ENCODE measurements at regions not wholly inside any gene's neighbourhood (a gene's known extent, or its start where the extent isn't known, plus 50 kb on each side); places are given as distances from the start of the nearest gene placed in this dataset.

- Histone ChIP-seq H3K4me3 (no peak overlapping the region), H3F3A (replicated peaks; ENCODE audit: low read depth) (no peaks in the 10 kb centered on the region), H3K36me3 (ENCODE audit: insufficient read depth) (no peaks in the 10 kb centered on the region), H2AFZ (no peak overlapping the region; the same call in 1 of the 2 replicates), H4K20me1 (replicated peaks; ENCODE audit: insufficient read depth) (no peaks in the 10 kb centered on the region), H3K79me2 (replicated peaks; ENCODE audit: insufficient read depth) (no peaks in the 10 kb centered on the region), H3K4me1 (ENCODE audit: insufficient read depth) (no peaks in the 10 kb centered on the region), H3K4me2 (no peak overlapping the region), H3K27me3 (ENCODE audit: insufficient read depth) (no peaks in the 10 kb centered on the region), H3K9me2 (ENCODE audit: insufficient read depth) (0 out of 2 replicates have a peak, but pooled peaks cover 2% of the 10 kb centered on the region), H3K27ac (ENCODE audit: low read depth) (no peak overlapping the region)
- DNase-seq (ENCODE audit: low spot score) (no peak), ATAC-seq (no peak)
- Mint-ChIP-seq H3K27me3 (ENCODE audit: insufficient read depth, low read depth, poor library complexity) (no peaks in the 10 kb centered on the region), H3K4me3 (no peak overlapping the region), H3K27ac (no peak overlapping the region), H3K4me1 (no peaks in the 10 kb centered on the region), H3K36me3 (ENCODE audit: low read depth) (no peaks in the 10 kb centered on the region), H3K9me3 (no peaks in the 10 kb centered on the region)
- no peak for TF ChIP-seq EZH2 (IDR thresholded peaks at IDR 0.05; ENCODE audit: low read depth, unreplicated experiment)
- TF ChIP-seq ZNF114 (CRISPR knock-in tag; IDR thresholded peaks at IDR 0.05): no peak
Observed at GRCh38 chr17:53390575-53390974, 432.2 kb upstream of the KIF2B start.

GRCh38 chr17:53387745-53388144, 435.0 kb upstream of the KIF2B start:
- DNase-seq (ENCODE audit: low spot score) (no peak), ATAC-seq (no peak)
- Histone ChIP-seq H3F3A (replicated peaks; ENCODE audit: low read depth) (no peaks in the 10 kb centered on the region), H3K4me3 (no peak overlapping the region), H3K27me3 (ENCODE audit: insufficient read depth) (no peaks in the 10 kb centered on the region), H3K36me3 (ENCODE audit: insufficient read depth) (no peaks in the 10 kb centered on the region), H3K4me2 (no peak overlapping the region), H3K4me1 (ENCODE audit: insufficient read depth) (no peaks in the 10 kb centered on the region), H2AFZ (no peak overlapping the region), H3K9me2 (ENCODE audit: insufficient read depth) (0 out of 2 replicates have a peak, but pooled peaks cover 2% of the 10 kb centered on the region), H3K79me2 (replicated peaks; ENCODE audit: insufficient read depth) (no peaks in the 10 kb centered on the region), H3K27ac (ENCODE audit: low read depth) (no peak overlapping the region), H4K20me1 (replicated peaks; ENCODE audit: insufficient read depth) (no peaks in the 10 kb centered on the region)
- H3K27ac Mint-ChIP-seq: no peak overlapping the region
- H3K9me3 Mint-ChIP-seq: no peaks in the 10 kb centered on the region
- no peaks in the 10 kb centered on the region for H3K36me3 Mint-ChIP-seq (ENCODE audit: low read depth)
- no peak overlapping the region for H3K4me3 Mint-ChIP-seq
- H3K27me3 Mint-ChIP-seq (ENCODE audit: insufficient read depth, low read depth, poor library complexity): no peaks in the 10 kb centered on the region
- peaks cover 2% of the 10 kb centered on the region; the same call in 1 of the 3 replicates for H3K4me1 Mint-ChIP-seq
- TF ChIP-seq ZNF114 (CRISPR knock-in tag; IDR thresholded peaks at IDR 0.05) (no peak), EZH2phosphoT487 (IDR thresholded peaks at IDR 0.05; ENCODE audit: unreplicated experiment) (no peak), REST (IDR thresholded peaks at IDR 0.05; ENCODE audit: unreplicated experiment) (no peak), ZNF331 (CRISPR knock-in tag; IDR thresholded peaks at IDR 0.05; ENCODE audit: low read depth) (no peak), STAT1 (IDR thresholded peaks at IDR 0.05; ENCODE audit: unreplicated experiment) (no peak), NANOG (IDR thresholded peaks at IDR 0.05; ENCODE audit: borderline replicate concordance) (no peak), EZH2 (IDR thresholded peaks at IDR 0.05; ENCODE audit: low read depth, unreplicated experiment) (no peak), CREB1 (CRISPR knock-in tag; IDR thresholded peaks at IDR 0.05; ENCODE audit: low read depth) (no peak), JUNB (IDR thresholded peaks at IDR 0.05; ENCODE audit: unreplicated experiment) (no peak), POLR2AphosphoS5 (IDR thresholded peaks at IDR 0.05; ENCODE audit: low read depth) (no peak), ZNF462 (CRISPR knock-in tag; IDR thresholded peaks at IDR 0.05) (no peak), ETS1 (IDR thresholded peaks at IDR 0.05) (no peak)

Measured in GM23338 (cell line).